GM18505 (cell line): ENCODE measurements at regions not wholly inside any gene's neighbourhood (a gene's known extent, or its start where the extent isn't known, plus 50 kb on each side); places are given as distances from the start of the nearest gene placed in this dataset.

Experiments used
- ATAC-seq: cut with Tn5 transposase; IDR thresholded peaks from one replicate; pipeline ENCODE4 v1.9.1; 2021; ENCODE audit not compliant: unreplicated experiment
- POLR2A ChIP-seq: IDR thresholded peaks from 4 replicates; pipeline ENCODE4 v1.6.1; 2011; ENCODE audit warnings: borderline replicate concordance; ENCODE audit not compliant: insufficient read depth, insufficient read length; ENCODE audit errors: extremely low read depth

DNA sequence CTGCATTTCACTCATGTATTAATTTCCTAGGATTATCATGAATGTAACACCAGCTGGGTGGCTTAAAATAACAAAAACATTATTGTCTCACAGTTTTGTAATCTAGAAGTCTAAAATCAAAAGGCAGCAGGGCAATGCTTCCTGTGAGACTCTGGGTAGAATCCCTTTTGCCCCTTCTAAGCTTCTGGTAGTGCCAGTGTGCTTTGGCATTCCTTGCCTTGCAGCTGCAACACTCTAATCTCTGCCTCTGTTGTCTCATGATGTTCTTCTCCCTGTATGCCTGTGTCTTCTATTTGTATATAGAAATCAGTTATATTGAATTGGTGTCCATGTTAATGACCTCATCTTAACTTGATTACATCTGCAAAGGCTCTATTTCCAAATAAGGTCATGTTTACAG, 1117.3 kb downstream of the PCDH18 start:
- TF ChIP-seq POLR2A: no peak
- no peak for ATAC-seq

GRCh38 chr4:136412708-136413107, 1119.6 kb downstream of the PCDH18 start:
- no peak for ATAC-seq
- TF ChIP-seq POLR2A: no peak

- no peak for TF ChIP-seq POLR2A
- ATAC-seq: no peak
Measured at GRCh38 chr4:136400829-136401228, 1131.5 kb downstream of the PCDH18 start.

- TF ChIP-seq POLR2A: no peak
- ATAC-seq: no peak
Measured at GRCh38 chr4:136395212-136395722, 1137.0 kb downstream of the PCDH18 start.

DNA sequence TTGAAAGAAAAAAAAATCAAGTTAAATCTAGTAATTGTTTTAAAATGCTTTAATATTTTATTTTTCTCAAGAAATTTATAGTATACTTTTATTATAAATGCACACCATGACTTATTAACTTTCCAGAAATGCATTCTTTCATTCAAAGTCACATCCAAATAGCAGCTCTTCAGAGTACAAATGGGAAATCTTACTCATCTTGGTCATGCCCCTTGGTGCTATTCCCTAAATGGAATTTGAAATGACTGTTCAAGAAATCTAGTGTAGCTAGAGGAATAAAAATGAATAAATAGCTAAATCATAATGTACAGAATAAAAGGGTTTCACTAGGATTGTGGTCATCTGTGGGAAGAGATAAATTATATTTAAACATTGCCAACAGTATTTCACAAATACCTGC, 1139.7 kb downstream of the PCDH18 start:
- no peak for ATAC-seq
- TF ChIP-seq POLR2A: no peak

GRCh38 chr4:136390824-136391223, 1141.5 kb downstream of the PCDH18 start:
- TF ChIP-seq POLR2A: no peak
- no peak for ATAC-seq

GRCh38 chr4:136383082-136383481, 1149.2 kb downstream of the PCDH18 start:
- no peak for ATAC-seq
- no peak for TF ChIP-seq POLR2A

GRCh38 chr4:136371231-136371630, 1161.1 kb downstream of the PCDH18 start:
- ATAC-seq: no peak
- no peak for TF ChIP-seq POLR2A

DNA sequence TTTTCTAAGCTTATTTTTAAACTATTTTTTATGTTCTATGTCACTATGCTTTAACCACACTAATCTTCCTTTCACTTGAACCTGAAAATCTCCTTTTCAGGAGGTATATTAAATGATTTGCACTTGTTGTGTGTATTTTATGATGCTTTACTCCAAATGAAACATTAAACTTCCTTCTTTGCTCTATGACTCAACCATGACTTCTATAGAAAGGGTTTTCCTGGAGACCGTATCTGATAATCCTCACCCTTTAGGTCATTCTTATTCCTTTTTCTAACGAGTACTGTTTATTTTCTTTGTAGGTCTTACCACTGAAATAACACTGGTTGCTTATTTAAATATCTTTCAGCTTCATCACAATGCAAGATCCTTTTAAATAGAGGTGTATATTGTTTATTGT, 1163.2 kb downstream of the PCDH18 start:
- no peak for ATAC-seq
- no peak for TF ChIP-seq POLR2A

- no peak for ATAC-seq
- TF ChIP-seq POLR2A: no peak
Measured at GRCh38 chr4:136357556-136357955, 1174.7 kb downstream of the PCDH18 start.

DNA sequence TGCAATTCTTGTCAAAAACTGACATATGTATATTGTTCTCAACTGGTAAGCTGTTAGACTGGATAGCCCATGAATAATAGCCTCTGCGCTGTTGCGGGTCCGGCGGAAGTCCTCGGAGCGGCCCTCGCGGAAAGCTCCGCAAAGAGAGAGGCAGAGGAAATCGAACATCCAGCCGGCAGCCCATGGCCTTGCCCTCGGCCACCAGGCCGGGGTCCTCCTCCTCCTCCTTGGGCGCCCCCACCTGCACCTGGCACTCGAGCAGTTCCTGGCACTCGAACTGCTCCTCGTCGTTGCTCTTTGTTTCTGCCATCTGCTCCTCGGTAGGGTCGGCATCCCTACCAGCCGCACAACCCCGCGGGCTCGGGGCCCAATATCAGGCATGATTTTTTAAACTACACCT, 1176.3 kb downstream of the PCDH18 start:
- ATAC-seq: no peak

DNA sequence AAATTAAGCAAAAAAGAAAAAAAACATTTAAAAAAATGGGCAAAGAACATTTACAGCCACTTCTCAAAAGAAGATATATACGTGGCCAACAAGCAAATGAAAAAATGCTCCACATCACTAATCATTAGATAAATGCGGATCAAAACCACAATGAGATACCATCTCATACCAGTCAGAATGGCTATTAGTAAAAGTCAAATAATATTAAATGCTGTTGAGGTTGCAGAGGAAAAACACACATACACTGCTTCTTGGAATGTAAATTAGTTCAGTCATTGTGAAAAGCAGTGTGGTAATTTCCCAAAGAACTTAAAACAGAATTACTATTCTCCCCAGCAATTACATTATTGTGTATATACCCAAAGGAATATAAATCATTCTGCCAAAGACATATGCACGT, 1189.0 kb downstream of the PCDH18 start:
- TF ChIP-seq POLR2A: no peak
- ATAC-seq: no peak

More for the DNA sequence above, 1176.3 kb downstream of the PCDH18 start:
- no peak for TF ChIP-seq POLR2A

DNA sequence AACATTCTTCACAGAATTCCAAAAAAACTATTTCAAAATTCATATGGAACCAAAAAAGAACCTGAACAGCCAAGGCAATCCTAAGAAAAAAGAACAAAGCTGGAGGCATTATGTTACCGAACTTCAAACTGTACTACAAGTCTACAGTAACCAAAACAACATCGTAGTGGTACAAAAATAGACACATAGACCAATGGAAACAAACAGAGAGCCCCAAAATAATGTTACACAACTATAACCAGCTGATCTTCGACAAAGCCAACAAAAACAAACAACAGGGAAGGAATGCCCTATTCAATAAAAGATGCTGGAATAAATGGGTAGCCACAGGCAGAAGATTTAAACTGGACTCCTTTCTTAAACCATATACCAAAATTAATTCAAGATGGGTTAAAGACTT, 1189.6 kb downstream of the PCDH18 start:
- TF ChIP-seq POLR2A: no peak
- no peak for ATAC-seq

DNA sequence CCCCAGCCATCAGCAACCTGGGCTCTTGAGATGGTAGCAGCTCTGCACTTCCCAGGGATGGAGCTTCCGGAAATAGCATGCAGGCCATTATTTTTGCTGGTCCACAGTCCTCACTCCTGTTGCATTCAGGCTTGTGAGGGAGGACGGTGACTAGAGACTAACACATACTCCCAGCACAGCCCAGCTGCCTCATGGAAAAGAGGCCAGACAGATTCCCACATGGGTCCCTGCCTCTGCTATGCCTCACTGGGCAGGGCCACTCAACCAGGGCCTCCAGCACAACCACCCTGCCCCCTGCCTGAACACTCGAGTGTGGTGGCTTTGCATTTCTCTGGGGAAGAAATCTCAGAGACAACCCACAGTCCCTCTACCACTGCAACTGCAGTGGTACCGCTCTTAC, 1195.1 kb downstream of the PCDH18 start:
- TF ChIP-seq POLR2A: no peak
- ATAC-seq: no peak

- TF ChIP-seq POLR2A: no peak
- no peak for ATAC-seq
Measured at GRCh38 chr4:136336479-136336878, 1195.8 kb downstream of the PCDH18 start.
